ENCODE measurements at regions not wholly inside any gene's neighbourhood (a gene's known extent, or its start where the extent isn't known, plus 50 kb on each side); places are given as distances from the start of the nearest gene placed in this dataset.

DNA sequence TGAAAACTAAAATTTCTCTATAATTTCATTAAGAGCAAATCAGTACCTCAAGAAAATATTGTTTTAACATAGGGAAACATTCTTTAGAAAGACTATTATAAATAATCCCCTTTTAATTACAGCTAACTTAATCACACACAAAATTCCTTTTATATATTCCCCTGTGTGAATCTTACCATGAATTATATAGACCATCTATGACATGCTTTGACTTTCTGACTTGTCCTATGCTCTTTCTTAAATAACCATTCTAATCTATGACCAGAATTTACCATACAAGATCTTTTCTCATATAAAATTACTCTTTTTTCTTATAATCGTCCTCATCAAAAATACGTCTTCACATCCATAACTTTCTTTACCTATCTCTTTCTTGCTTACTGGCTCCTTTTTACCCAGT, 824.2 kb upstream of the FAM98A start:
- H3K27me3 Mint-ChIP-seq, result no peaks in the 10 kb centered on the region
- H3K27ac Mint-ChIP-seq, result no peak overlapping the region
- intact Hi-C loops (cut with micrococcal nuclease), result no loop called here
- no peaks in the 10 kb centered on the region for H3K36me3 Mint-ChIP-seq (ENCODE audit: low read depth)
- H3K4me3 Mint-ChIP-seq, result no peak overlapping the region
- no peaks in the 10 kb centered on the region for H3K4me1 Mint-ChIP-seq (ENCODE audit: low read depth)
- peaks cover 52% of the 10 kb centered on the region for H3K9me3 Mint-ChIP-seq

- peaks cover 46% of the 10 kb centered on the region for H3K9me3 Mint-ChIP-seq
- H3K4me1 Mint-ChIP-seq (ENCODE audit: low read depth), result no peaks in the 10 kb centered on the region
- intact Hi-C loops (cut with micrococcal nuclease), result no loop called here
- no peaks in the 10 kb centered on the region for H3K36me3 Mint-ChIP-seq (ENCODE audit: low read depth)
- H3K27ac Mint-ChIP-seq, result no peak overlapping the region
- no peak overlapping the region for H3K4me3 Mint-ChIP-seq
- no peaks in the 10 kb centered on the region for H3K27me3 Mint-ChIP-seq
These were observed 820.8 kb upstream of the FAM98A start for GRCh38 chr2:34419856-34420255.

DNA sequence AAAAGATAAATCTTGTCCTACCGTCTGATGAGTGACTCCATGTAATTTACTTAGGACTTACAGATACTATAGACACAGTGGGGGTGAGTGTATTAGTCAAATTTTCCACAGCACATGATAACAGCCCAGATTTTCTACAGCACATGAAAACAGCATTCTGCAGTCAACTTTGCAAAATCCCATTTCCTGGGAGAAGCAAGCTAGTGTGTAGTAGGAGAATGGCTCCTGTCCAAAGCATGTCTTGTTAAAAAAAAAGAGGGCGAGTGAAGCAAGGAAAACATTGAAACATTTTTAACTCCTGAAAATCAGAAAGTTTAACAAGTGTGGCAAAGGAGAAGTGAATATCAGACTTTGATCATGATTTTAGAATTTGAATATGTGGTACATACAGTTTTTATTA, 817.8 kb upstream of the FAM98A start:
- H3K9me3 Mint-ChIP-seq, result peaks cover 30% of the 10 kb centered on the region
- no peak overlapping the region for H3K4me3 Mint-ChIP-seq
- H3K27ac Mint-ChIP-seq, result no peak overlapping the region
- intact Hi-C loops (cut with micrococcal nuclease), result no loop called here
- H3K36me3 Mint-ChIP-seq (ENCODE audit: low read depth), result no peaks in the 10 kb centered on the region
- no peaks in the 10 kb centered on the region for H3K27me3 Mint-ChIP-seq
- no peaks in the 10 kb centered on the region for H3K4me1 Mint-ChIP-seq (ENCODE audit: low read depth)

DNA sequence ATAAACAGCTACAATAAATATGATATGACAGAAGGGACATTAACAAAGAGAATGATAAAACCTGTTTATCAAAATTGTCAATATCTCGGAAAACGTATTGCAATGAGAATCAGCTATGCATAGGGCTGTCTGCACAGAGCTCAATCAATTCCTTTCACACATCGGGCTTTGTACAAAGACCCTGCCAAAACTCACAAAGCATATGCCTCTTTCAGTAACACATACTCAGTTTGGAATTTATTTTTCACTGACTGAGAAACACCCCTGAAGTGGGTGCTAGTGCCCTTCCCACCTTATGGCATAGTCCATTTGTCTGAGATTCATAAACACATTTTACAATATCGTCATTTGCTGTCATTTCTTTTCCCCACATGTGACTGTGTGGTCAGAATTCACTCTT, 815.8 kb upstream of the FAM98A start:
- intact Hi-C loops (cut with micrococcal nuclease), result no loop called here
- H3K4me3 Mint-ChIP-seq, result no peak overlapping the region
- peaks cover 17% of the 10 kb centered on the region for H3K9me3 Mint-ChIP-seq
- H3K27ac Mint-ChIP-seq, result no peak overlapping the region
- H3K4me1 Mint-ChIP-seq (ENCODE audit: low read depth), result no peaks in the 10 kb centered on the region
- H3K36me3 Mint-ChIP-seq (ENCODE audit: low read depth), result no peaks in the 10 kb centered on the region
- no peaks in the 10 kb centered on the region for H3K27me3 Mint-ChIP-seq

GRCh38 chr2:34408100-34408499, 809.0 kb upstream of the FAM98A start:
- H3K27ac Mint-ChIP-seq, result no peak overlapping the region

GRCh38 chr2:34403512-34403911, 804.4 kb upstream of the FAM98A start:
- intact Hi-C loops (cut with micrococcal nuclease), result no loop called here
- Mint-ChIP-seq H3K27me3 (no peaks in the 10 kb centered on the region), H3K4me1 (ENCODE audit: low read depth) (no peaks in the 10 kb centered on the region), H3K27ac (no peak overlapping the region), H3K4me3 (no peak overlapping the region), H3K36me3 (ENCODE audit: low read depth) (no peaks in the 10 kb centered on the region), H3K9me3 (no peaks in the 10 kb centered on the region)

More at GRCh38 chr2:34408100-34408499, 809.0 kb upstream of the FAM98A start:
- no peaks in the 10 kb centered on the region for H3K27me3 Mint-ChIP-seq
- no peaks in the 10 kb centered on the region for H3K9me3 Mint-ChIP-seq
- no peak overlapping the region for H3K4me3 Mint-ChIP-seq
- H3K36me3 Mint-ChIP-seq (ENCODE audit: low read depth), result no peaks in the 10 kb centered on the region
- H3K4me1 Mint-ChIP-seq (ENCODE audit: low read depth), result no peaks in the 10 kb centered on the region
- intact Hi-C loops (cut with micrococcal nuclease), result no loop called here

GRCh38 chr2:34402376-34402775, 803.3 kb upstream of the FAM98A start:
- no peak overlapping the region for H3K4me3 Mint-ChIP-seq
- H3K4me1 Mint-ChIP-seq (ENCODE audit: low read depth), result no peaks in the 10 kb centered on the region
- H3K27me3 Mint-ChIP-seq, result no peaks in the 10 kb centered on the region
- intact Hi-C loops (cut with micrococcal nuclease), result no loop called here
- no peaks in the 10 kb centered on the region for H3K36me3 Mint-ChIP-seq (ENCODE audit: low read depth)
- no peak overlapping the region for H3K27ac Mint-ChIP-seq
- H3K9me3 Mint-ChIP-seq, result no peaks in the 10 kb centered on the region

DNA sequence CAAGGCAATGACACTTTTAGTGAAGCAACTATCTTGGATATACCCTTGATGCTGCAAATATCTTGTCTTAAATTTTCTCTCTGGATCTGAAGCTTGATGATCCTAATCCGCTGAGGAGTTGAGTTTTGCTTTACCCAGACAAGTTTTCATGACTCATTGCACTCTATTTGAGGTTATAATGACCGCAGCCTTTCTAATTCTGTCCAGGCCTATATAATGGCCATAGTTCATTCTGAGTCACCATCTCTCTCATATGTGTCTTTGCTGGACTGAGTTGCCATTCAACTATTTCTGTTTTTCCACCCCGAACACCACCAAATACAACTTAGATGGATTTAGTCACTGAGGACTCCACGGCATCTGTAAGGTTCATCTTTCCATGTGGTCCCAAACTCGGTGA, 802.1 kb upstream of the FAM98A start:
- Mint-ChIP-seq H3K36me3 (ENCODE audit: low read depth) (no peaks in the 10 kb centered on the region), H3K4me1 (ENCODE audit: low read depth) (no peaks in the 10 kb centered on the region), H3K27me3 (no peaks in the 10 kb centered on the region), H3K9me3 (no peaks in the 10 kb centered on the region), H3K4me3 (no peak overlapping the region), H3K27ac (no peak overlapping the region)
- intact Hi-C loops (cut with micrococcal nuclease), result no loop called here

- Mint-ChIP-seq H3K4me1 (ENCODE audit: low read depth) (no peaks in the 10 kb centered on the region), H3K36me3 (ENCODE audit: low read depth) (no peaks in the 10 kb centered on the region), H3K9me3 (peaks cover 45% of the 10 kb centered on the region), H3K4me3 (no peak overlapping the region), H3K27ac (no peak overlapping the region), H3K27me3 (no peaks in the 10 kb centered on the region)
- intact Hi-C loops (cut with micrococcal nuclease), result no loop called here
These were observed 789.3 kb upstream of the FAM98A start for GRCh38 chr2:34388446-34388845.

- intact Hi-C loops (cut with micrococcal nuclease), result no loop called here
- Mint-ChIP-seq H3K4me1 (ENCODE audit: low read depth) (no peaks in the 10 kb centered on the region), H3K9me3 (peaks cover 45% of the 10 kb centered on the region), H3K36me3 (ENCODE audit: low read depth) (no peaks in the 10 kb centered on the region), H3K27ac (no peak overlapping the region), H3K4me3 (no peak overlapping the region), H3K27me3 (no peaks in the 10 kb centered on the region)
These were observed 788.4 kb upstream of the FAM98A start for GRCh38 chr2:34387536-34387935.

GRCh38 chr2:34379586-34379985, 780.5 kb upstream of the FAM98A start:
- H3K36me3 Mint-ChIP-seq (ENCODE audit: low read depth), result no peaks in the 10 kb centered on the region
- H3K4me3 Mint-ChIP-seq, result no peak overlapping the region
- peaks cover 13% of the 10 kb centered on the region for H3K9me3 Mint-ChIP-seq
- no peaks in the 10 kb centered on the region for H3K27me3 Mint-ChIP-seq
- no peak overlapping the region for H3K27ac Mint-ChIP-seq
- intact Hi-C loops (cut with micrococcal nuclease), result no loop called here
- no peaks in the 10 kb centered on the region for H3K4me1 Mint-ChIP-seq (ENCODE audit: low read depth)

- H3K27ac Mint-ChIP-seq, result no peak overlapping the region
- H3K4me1 Mint-ChIP-seq (ENCODE audit: low read depth), result no peaks in the 10 kb centered on the region
- H3K4me3 Mint-ChIP-seq, result no peak overlapping the region
- H3K36me3 Mint-ChIP-seq (ENCODE audit: low read depth), result no peaks in the 10 kb centered on the region
- intact Hi-C loops (cut with micrococcal nuclease), result no loop called here
- H3K27me3 Mint-ChIP-seq, result no peaks in the 10 kb centered on the region
- H3K9me3 Mint-ChIP-seq, result peaks cover 13% of the 10 kb centered on the region
These were observed 774.6 kb upstream of the FAM98A start for GRCh38 chr2:34373586-34374233.

DNA sequence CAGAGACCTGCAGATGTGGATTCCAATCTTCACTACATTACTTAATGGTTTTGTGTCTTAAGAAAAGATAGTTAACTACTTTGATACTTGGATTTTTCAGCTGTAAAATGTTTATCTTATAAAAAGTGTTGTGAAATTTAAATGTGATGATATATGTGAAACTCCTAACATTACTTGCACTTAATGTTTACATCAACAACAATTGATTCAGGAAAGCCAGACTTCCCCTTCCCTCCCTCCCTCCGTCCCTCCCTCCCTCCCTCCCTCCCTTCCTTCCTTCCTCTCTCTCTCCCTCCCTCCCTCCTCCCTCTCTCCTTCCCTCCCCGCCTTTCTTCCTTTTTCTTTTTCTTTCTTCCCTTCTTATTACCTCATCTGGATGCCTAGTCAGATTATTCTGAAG, 773.9 kb upstream of the FAM98A start:
- intact Hi-C loops (cut with micrococcal nuclease), result no loop called here
- Mint-ChIP-seq H3K36me3 (ENCODE audit: low read depth) (no peaks in the 10 kb centered on the region), H3K27ac (no peak overlapping the region), H3K4me3 (no peak overlapping the region), H3K27me3 (no peaks in the 10 kb centered on the region), H3K9me3 (peaks cover 13% of the 10 kb centered on the region), H3K4me1 (ENCODE audit: low read depth) (no peaks in the 10 kb centered on the region)

DNA sequence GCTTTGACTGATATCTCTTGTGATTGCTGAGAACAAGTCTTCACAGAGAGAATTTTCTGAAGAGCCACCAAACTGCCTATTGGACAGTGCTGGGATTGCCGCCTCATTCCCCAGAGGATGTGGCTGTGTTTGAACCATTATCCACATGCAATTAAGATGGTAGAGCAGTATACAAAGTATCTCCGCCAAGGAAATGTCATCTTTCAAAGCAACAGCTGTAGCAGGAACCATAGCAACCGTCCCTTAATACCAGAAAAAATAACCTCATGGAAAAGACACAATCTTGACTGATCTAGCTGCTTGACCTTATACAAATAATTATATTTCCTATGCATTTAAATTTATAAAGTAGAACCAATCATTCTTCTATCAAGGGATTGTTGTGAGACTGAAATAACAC, 772.6 kb upstream of the FAM98A start:
- Mint-ChIP-seq H3K27me3 (no peaks in the 10 kb centered on the region), H3K4me3 (no peak overlapping the region), H3K9me3 (peaks cover 5% of the 10 kb centered on the region), H3K36me3 (ENCODE audit: low read depth) (no peaks in the 10 kb centered on the region), H3K4me1 (ENCODE audit: low read depth) (no peaks in the 10 kb centered on the region), H3K27ac (no peak overlapping the region)
- intact Hi-C loops (cut with micrococcal nuclease), result no loop called here

- H3K4me3 Mint-ChIP-seq, result no peak overlapping the region
- H3K9me3 Mint-ChIP-seq, result no peaks in the 10 kb centered on the region
- no peak overlapping the region for H3K27ac Mint-ChIP-seq
- intact Hi-C loops (cut with micrococcal nuclease), result no loop called here
- no peaks in the 10 kb centered on the region for H3K27me3 Mint-ChIP-seq
- H3K36me3 Mint-ChIP-seq (ENCODE audit: low read depth), result no peaks in the 10 kb centered on the region
- H3K4me1 Mint-ChIP-seq (ENCODE audit: low read depth), result no peaks in the 10 kb centered on the region
These were observed 769.2 kb upstream of the FAM98A start for GRCh38 chr2:34368304-34368703.

Measured in dendritic cell treated with granulocyte-macrophage colony-stimulating factor and Interleukin-4, amounts not matched to agents 40 ng/mL and 50 ng/mL, for 4 days (primary cell).